ENCODE measurements at regions not wholly inside any gene's neighbourhood (a gene's known extent, or its start where the extent isn't known, plus 50 kb on each side); places are given as distances from the start of the nearest gene placed in this dataset.
A peak's percentile ranks its signal among the peaks of the same experiment; 100 is the strongest.

GRCh38 chr18:78192054-78192453 lies 787.6 kb upstream of the SALL3 start:
- no peaks in the 10 kb centered on the region for H3K36me3 ChIP-seq
- intact Hi-C loops (cut with DNase I; ENCODE audit: low total_unique reads), result no loop called here
- no peak overlapping the region for H3K4me3 ChIP-seq
- no peaks in the 10 kb centered on the region for H3K27me3 ChIP-seq
- 0 to 20% (median 10%) methylated on average over 1 of the region's 1 CpG for WGBS, 5 donors
- H3K9me3 ChIP-seq, result peaks cover 0 to 16% (median 0%) of the 10 kb centered on the region in 4 donors
- no peaks in the 10 kb centered on the region for H3K4me1 ChIP-seq
- H3K27ac ChIP-seq, result no peak overlapping the region
- TF ChIP-seq EP300 (IDR thresholded peaks at IDR 0.05) (no peak), CTCF (IDR thresholded peaks at IDR 0.05) (no peak), POLR2AphosphoS5 (IDR thresholded peaks at IDR 0.05) (no peak), POLR2A (IDR thresholded peaks at IDR 0.05) (no peak)
- DNase-seq, result peak in 1 of 2 donors; percentile 75

GRCh38 chr18:78196280-78196679 lies 783.3 kb upstream of the SALL3 start:
- no peak for DNase-seq
- Histone ChIP-seq H3K36me3 (no peaks in the 10 kb centered on the region), H3K4me1 (no peaks in the 10 kb centered on the region), H3K4me3 (no peak overlapping the region), H3K9me3 (no peaks in the 10 kb centered on the region), H3K27ac (no peak overlapping the region), H3K27me3 (no peaks in the 10 kb centered on the region)
- intact Hi-C loops (cut with DNase I; ENCODE audit: low total_unique reads), result no loop called here
- TF ChIP-seq POLR2A (IDR thresholded peaks at IDR 0.05) (no peak), CTCF (IDR thresholded peaks at IDR 0.05) (no peak), EP300 (IDR thresholded peaks at IDR 0.05) (no peak), POLR2AphosphoS5 (IDR thresholded peaks at IDR 0.05) (no peak)
- WGBS, 5 donors, result 76 to 89% (median 79%) methylated on average over 2 of the region's 2 CpGs

GRCh38 chr18:78199002-78199401 lies 780.6 kb upstream of the SALL3 start:
- Histone ChIP-seq H3K27ac (no peak overlapping the region), H3K36me3 (no peaks in the 10 kb centered on the region), H3K27me3 (no peaks in the 10 kb centered on the region), H3K9me3 (no peaks in the 10 kb centered on the region), H3K4me3 (no peak overlapping the region), H3K4me1 (no peaks in the 10 kb centered on the region)
- DNase-seq, result no peak
- no peak for TF ChIP-seq EP300 (IDR thresholded peaks at IDR 0.05)
- TF ChIP-seq POLR2A (IDR thresholded peaks at IDR 0.05), result no peak
- TF ChIP-seq CTCF (IDR thresholded peaks at IDR 0.05), result no peak
- TF ChIP-seq POLR2AphosphoS5 (IDR thresholded peaks at IDR 0.05), result no peak
- 58 to 77% (median 62%) methylated on average over 5 of the region's 5 CpGs for WGBS, 5 donors
- intact Hi-C loops (cut with DNase I; ENCODE audit: low total_unique reads), result no loop called here

GRCh38 chr18:78199611-78200010 lies 780.0 kb upstream of the SALL3 start:
- WGBS, 5 donors, result 39 to 74% (median 51%) methylated on average over 4 of the region's 4 CpGs
- DNase-seq, result no peak
- Histone ChIP-seq H3K27ac (no peak overlapping the region), H3K4me1 (no peaks in the 10 kb centered on the region), H3K9me3 (no peaks in the 10 kb centered on the region), H3K4me3 (no peak overlapping the region), H3K36me3 (no peaks in the 10 kb centered on the region), H3K27me3 (no peaks in the 10 kb centered on the region)
- TF ChIP-seq EP300 (IDR thresholded peaks at IDR 0.05) (no peak), POLR2A (IDR thresholded peaks at IDR 0.05) (no peak), CTCF (IDR thresholded peaks at IDR 0.05) (no peak), POLR2AphosphoS5 (IDR thresholded peaks at IDR 0.05) (no peak)
- intact Hi-C loops (cut with DNase I; ENCODE audit: low total_unique reads), result no loop called here
